Eye (tissue), 1 donor: ENCODE measurements at regions not wholly inside any gene's neighbourhood (a gene's known extent, or its start where the extent isn't known, plus 50 kb on each side); places are given as distances from the start of the nearest gene placed in this dataset.
"Not testable (repeated sequence)": the region's sequence is repeated elsewhere in the genome, so short reads cannot be mapped to it uniquely, and the experiment has no call there.

Source experiments
- DNase-seq: peaks from one replicate; pipeline ENCODE4 v3.0.0-alpha.2; 2015

GRCh38 chr6:119430805-119431204 lies 81.2 kb upstream of the MAN1A1 start:
- no peak for DNase-seq

GRCh38 chr6:119428633-119429032 lies 79.1 kb upstream of the MAN1A1 start:
- no peak for DNase-seq

- no peak for DNase-seq
These were observed 77.1 kb upstream of the MAN1A1 start for GRCh38 chr6:119426619-119427018.

GRCh38 chr6:119423996-119424395 lies 74.4 kb upstream of the MAN1A1 start:
- DNase-seq: no peak

GRCh38 chr6:119418084-119418483 lies 68.5 kb upstream of the MAN1A1 start:
- not testable (repeated sequence) for DNase-seq

GRCh38 chr6:119407156-119407555 lies 57.6 kb upstream of the MAN1A1 start:
- DNase-seq: no peak

GRCh38 chr6:119405114-119405513 lies 55.6 kb upstream of the MAN1A1 start:
- not testable (repeated sequence) for DNase-seq
